ENCODE measurements at regions not wholly inside any gene's neighbourhood (a gene's known extent, or its start where the extent isn't known, plus 50 kb on each side); places are given as distances from the start of the nearest gene placed in this dataset.

DNA sequence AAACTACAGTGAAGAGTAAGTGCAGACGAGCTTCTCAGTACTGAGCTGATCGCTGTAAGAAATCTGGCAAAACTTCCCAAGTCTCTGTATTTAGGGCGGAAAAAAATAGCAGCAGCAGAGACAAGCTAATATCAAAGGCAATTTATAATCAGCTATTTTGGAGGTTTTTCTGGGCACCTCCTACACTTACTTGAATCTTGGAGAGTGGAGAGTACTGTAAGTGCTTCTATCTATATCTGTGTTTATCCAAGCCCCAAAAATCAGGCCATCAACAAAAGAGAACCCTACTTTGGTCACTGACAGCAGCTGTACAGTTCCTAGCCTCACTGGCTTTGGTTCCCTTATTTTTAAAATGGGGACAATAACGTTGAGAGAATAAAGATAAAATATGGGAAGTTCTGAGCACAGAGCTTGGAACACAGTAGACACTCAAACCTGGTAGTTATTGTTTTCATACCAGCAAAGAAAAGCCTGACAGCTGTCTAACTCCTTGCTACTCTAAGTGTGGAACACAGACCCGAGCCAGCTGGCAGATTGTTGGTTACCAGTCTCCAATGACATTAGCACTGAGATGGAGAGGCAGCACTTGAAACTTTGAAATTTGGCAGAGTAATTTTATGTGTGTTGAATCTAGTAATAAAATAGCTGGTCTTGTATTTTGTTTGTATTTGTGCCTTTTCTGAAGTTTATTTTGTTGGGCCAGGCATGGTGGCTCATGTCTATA, 96.0 kb upstream of the SLC28A3 start:
- H3K9me3 ChIP-seq (ENCODE audit: low read length) = no peaks in the 10 kb centered on the region
- intact Hi-C loops (cut with micrococcal nuclease; ENCODE audit: unreplicated experiment) (no loop called here), in situ Hi-C loops (cut with HindIII; ENCODE audit: extremely low pct_ligation_motif_present, low pct_unique_long_range_greater_than_20kb) (no loop called here)
- no peaks in the 10 kb centered on the region for H3K79me2 ChIP-seq (ENCODE audit: insufficient read depth, low read length)
- no TSS peak for BruUV-seq (replicated peaks)
- no peaks in the 10 kb centered on the region for H3K36me3 ChIP-seq (replicated peaks in 1 of 2; ENCODE audit: control insufficient read depth in 1 of 2, insufficient read depth in 2 of 2, low read length in 2 of 2)
- H2AFZ ChIP-seq (ENCODE audit: low read length) = no peak overlapping the region
- WGBS (ENCODE audit: low lambda C conversion rate) = 29% methylated on average over 5 of the region's 5 CpGs
- TF ChIP-seq NFYC (CRISPR knock-in tag; IDR thresholded peaks at IDR 0.05) = no peak
- no peak for TF ChIP-seq ZNF136 (CRISPR knock-in tag; IDR thresholded peaks at IDR 0.05; ENCODE audit: low read depth)
- TF ChIP-seq ATF7 (IDR thresholded peaks at IDR 0.05) = no peak
- TF ChIP-seq ATF7 (CRISPR knock-in tag; IDR thresholded peaks at IDR 0.05) = no peak
- TF ChIP-seq, protein P1, sequence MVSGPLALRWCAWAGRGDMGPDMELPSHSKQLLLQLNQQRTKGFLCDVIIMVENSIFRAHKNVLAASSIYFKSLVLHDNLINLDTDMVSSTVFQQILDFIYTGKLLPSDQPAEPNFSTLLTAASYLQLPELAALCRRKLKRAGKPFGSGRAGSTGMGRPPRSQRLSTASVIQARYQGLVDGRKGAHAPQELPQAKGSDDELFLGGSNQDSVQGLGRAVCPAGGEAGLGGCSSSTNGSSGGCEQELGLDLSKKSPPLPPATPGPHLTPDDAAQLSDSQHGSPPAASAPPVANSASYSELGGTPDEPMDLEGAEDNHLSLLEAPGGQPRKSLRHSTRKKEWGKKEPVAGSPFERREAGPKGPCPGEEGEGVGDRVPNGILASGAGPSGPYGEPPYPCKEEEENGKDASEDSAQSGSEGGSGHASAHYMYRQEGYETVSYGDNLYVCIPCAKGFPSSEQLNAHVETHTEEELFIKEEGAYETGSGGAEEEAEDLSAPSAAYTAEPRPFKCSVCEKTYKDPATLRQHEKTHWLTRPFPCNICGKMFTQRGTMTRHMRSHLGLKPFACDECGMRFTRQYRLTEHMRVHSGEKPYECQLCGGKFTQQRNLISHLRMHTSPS (CRISPR knock-in tag; IDR thresholded peaks at IDR 0.05; ENCODE audit: low read depth) = no peak
- no peak for TF ChIP-seq PCBP2 (optimal IDR thresholded peaks at IDR 0.05; ENCODE audit: low read depth, low read length, poor library complexity, severe bottlenecking)
- TF ChIP-seq AGO1 (IDR thresholded peaks at IDR 0.05; ENCODE audit: low read depth, low read length, poor library complexity, severe bottlenecking) = no peak
- TF ChIP-seq CBX5 (CRISPR knock-in tag; IDR thresholded peaks at IDR 0.05; ENCODE audit: borderline replicate concordance) = no peak
- TF ChIP-seq, protein P2, sequence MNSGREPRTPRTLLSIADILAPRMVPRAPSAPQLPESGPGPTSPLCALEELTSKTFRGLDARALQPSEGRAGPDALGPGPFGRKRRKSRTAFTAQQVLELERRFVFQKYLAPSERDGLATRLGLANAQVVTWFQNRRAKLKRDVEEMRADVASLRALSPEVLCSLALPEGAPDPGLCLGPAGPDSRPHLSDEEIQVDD (CRISPR knock-in tag; IDR thresholded peaks at IDR 0.05; ENCODE audit: borderline replicate concordance) = no peak
- no peak for TF ChIP-seq ZNF432 (CRISPR knock-in tag; IDR thresholded peaks at IDR 0.05; ENCODE audit: borderline replicate concordance)
- no peak for TF ChIP-seq JUN (CRISPR knock-in tag; IDR thresholded peaks at IDR 0.05)
- TF ChIP-seq ZNF768 (CRISPR knock-in tag; IDR thresholded peaks at IDR 0.05) = no peak
- no peak for TF ChIP-seq ZSCAN25 (CRISPR knock-in tag; IDR thresholded peaks at IDR 0.05)
- H3K4me2 ChIP-seq (ENCODE audit: low read depth, low read length) = no peak overlapping the region
- DNase-seq (ENCODE audit: low spot score) = no peak
- no peaks in the 10 kb centered on the region for H3K27me3 ChIP-seq (ENCODE audit: control insufficient read depth in 1 of 2, insufficient read depth in 2 of 2, low read length in 2 of 2)
- no peaks in the 10 kb centered on the region for H4K20me1 ChIP-seq (ENCODE audit: insufficient read depth, low read length)
- H3K4me3 ChIP-seq (replicated peaks in 1 of 3; ENCODE audit: insufficient read depth in 1 of 3, low read depth in 2 of 3, low read length in 3 of 3) = no peak overlapping the region
- ChIA-PET POLR2A (no interaction called here), CTCF (ENCODE audit: low intra/inter-chr PET ratio, low total read pairs) (no interaction called here)
- ATAC-seq = no peak
- FAIRE-seq = no peak
- no peak overlapping the region for H3K27ac ChIP-seq (ENCODE audit: extremely low read length, insufficient read depth, low read length)
- H3K4me1 ChIP-seq (ENCODE audit: insufficient read depth, low read length) = no peaks in the 10 kb centered on the region
- H3K9ac ChIP-seq (ENCODE audit: insufficient read depth, low read depth, low read length) = no peak overlapping the region

Data from HepG2 (cell line).